NCI-H82 (cell line): ENCODE measurements at regions not wholly inside any gene's neighbourhood (a gene's known extent, or its start where the extent isn't known, plus 50 kb on each side); places are given as distances from the start of the nearest gene placed in this dataset.

Source experiments
- DNase-seq: peaks from one replicate; lab custom pipeline; 2025; lab: John Stamatoyannopoulos, UW

DNA sequence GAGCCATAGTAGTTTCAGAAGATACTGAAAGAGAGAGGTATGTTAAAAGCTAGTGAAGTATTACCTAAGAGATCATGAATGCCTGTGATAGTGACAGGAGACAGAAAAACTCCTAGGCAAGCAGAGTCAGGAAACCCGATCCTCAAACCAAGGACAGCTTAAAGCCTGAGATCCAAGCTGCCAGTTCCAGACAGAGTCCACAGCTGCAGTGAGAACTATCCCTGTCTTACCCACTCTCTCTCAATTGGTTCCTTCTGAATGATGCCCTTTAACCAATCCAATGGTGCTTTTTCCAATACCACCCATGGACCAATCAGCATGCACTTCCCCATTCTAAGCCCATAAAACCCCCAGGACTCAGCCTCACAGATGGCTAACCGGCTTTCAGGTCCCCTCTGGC lies 90.4 kb upstream of the PCDH10 start:
- peak; percentile 19 for DNase-seq

DNA sequence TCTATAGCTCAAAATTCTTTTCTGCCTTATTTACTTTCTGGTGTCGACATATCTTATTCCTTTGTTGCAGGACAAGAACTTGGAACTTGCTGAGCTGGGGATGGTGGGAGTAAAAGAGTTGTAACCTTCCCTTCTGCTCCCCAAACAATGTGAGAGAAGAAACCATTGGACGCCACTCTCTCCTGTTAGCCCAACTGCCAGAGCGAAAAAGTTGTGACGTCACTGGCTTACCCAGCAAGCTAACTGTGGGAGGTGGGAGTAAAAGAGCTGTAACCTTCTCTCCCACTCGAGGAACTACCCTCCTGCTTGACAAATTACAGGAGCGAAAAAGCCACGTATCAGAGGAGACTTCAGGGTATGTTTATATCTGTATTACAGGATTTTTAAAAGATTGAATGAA lies 90.0 kb upstream of the PCDH10 start:
- no peak for DNase-seq

DNA sequence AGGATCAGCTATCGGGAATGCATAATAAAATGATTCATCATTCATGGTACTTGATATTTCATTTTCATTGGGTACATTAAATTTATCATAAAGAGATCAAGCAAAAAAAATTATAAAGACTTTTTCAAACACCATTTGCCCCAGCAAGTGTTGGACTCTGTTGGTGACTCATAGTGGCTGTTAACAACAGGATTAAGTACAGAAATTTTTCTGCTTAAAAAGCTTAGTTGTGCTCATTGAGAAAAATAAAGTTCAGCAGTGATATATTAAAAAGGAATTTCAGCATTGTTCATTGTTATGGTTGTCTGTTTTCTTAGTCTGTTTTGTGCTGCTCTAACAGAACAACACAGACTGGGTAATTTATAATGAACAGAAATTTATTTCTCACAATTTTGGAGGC lies 86.2 kb upstream of the PCDH10 start:
- DNase-seq: no peak

DNA sequence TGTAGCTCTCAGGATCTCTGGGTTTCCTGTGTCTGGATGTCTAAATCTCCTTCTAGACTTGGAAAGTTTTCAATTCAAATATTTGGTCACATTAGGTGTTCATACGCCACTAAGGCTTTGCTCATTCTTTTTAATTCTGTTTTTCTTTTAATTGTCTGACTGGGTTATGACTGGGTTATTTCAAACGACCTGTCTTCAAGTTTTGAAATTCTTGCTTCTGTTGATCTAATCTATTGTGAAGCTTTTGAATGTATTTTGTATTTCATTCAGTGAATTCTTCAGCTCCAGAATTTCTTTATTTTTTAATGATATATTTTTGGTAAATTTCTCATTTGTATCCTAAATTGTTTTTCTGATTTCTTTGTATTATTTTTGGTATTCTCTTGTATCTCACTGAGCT lies 81.0 kb upstream of the PCDH10 start:
- DNase-seq: no peak

DNA sequence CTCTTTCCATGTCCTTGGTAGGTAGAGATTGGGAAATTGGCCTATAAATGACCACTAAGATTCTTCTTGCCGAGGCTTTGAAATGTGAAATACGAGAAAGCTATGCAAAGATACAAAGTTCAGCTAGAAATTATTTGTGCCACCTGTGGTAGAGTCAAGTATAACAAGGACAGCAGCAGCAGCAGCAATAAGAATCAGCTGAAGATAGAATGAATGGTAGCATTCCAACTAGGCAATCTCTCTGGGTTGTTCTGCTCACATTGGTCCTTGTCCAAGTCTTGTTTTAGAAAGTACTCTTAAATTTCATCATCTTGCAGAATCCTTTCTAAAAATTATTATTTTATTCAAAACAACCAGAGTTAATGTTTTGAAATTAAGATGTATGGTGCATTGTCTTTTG lies 67.8 kb upstream of the PCDH10 start:
- DNase-seq: no peak

DNA sequence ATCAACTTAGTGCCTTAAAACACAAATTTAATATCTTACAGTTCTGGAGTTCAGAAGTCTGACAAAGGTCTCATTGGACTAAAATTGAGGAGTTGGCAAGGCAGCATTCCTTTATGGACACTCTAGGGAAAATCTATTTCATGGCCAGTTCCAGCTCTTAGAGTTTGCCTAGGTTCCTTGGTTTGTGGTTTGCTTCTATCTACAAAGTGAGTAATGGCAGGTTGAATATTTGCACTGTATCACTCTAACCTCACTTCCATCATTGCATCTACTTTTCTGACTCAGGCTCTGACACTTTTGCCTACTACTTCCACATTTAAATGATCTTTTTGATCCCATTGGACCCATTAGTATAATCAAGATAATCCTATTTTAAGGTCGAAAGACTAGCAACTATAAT lies 64.7 kb upstream of the PCDH10 start:
- DNase-seq: no peak

DNA sequence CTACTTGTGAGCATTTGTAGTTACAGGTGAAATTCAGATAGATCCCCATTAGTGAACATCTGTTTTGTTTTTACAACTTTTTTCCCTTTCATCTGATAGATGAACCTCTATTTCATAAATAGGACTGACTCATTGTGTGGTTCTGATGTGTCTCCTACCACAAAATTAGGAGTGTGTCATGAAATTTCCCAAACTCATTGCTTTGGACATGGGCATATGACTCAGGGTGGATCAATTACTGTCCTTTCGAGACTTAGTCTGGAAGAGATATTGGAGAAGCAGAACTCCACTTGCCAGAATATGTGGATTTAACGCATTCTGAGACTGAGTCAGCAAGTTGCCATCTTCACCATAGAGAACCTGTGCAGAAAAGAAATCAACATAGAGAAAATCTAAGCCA lies 53.5 kb upstream of the PCDH10 start:
- no peak for DNase-seq

DNA sequence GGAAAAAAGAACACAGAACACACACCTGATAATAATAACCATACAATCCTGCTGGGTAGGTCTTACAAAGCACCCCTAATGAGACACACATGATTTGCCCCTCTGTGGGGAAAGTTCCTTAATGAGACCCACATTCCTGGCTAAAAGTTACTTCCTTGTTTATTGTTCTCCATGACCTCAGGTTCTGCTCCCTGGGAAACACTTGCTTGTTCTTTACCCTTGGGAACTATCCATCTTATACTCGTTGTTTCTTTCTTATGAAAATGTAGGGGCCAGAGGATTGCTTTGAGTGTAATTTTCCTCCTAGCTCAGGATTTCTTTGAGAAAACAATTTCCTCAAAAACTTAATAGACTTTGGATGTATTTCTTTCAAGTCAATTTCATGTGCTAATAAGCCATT lies 52.1 kb upstream of the PCDH10 start:
- no peak for DNase-seq
